ENCODE measurements at regions not wholly inside any gene's neighbourhood (a gene's known extent, or its start where the extent isn't known, plus 50 kb on each side); places are given as distances from the start of the nearest gene placed in this dataset.

DNA sequence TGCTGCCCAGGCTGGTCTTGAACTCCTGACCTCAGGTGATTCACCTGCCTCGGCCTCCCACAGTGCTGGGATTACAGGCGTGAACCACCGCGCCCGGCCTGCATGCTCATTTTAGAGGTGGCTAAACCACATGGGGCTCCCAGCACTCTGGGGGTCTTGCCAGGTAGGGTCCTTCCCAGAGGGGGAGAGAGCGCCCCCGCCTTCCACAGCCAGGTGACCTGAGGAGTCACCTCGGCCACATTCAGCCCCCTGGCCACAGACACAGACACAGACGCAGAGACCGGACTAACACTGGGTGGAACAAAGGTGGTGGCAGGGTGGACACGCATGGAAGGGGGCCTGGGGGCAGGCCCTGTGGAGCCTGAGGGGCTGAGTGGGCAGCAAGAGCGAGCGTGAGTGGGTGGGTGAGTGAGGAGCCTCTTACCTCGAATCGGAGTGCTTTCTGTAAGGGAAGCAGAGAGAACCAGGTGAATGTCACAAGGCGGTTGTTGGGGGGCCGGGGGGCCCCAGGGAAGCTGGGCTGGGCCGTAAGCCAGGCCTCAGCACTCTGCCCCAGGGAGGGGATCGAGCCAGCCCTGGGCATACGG lies 80.1 kb downstream of the PTPRS start:
- TF ChIP-seq SPI1 (IDR thresholded peaks at IDR 0.05; ENCODE audit: low read depth, low read length): no peak
- no peak for TF ChIP-seq POLR2A (IDR thresholded peaks at IDR 0.05; ENCODE audit: low read depth, low read length)
- no peak for TF ChIP-seq POU2F2 (IDR thresholded peaks at IDR 0.05; ENCODE audit: low read depth, low read length)
- no peak for TF ChIP-seq TAF1 (IDR thresholded peaks at IDR 0.05; ENCODE audit: low read depth, low read length)
- TF ChIP-seq PAX5 (IDR thresholded peaks at IDR 0.05; ENCODE audit: insufficient read depth, low read length, severe bottlenecking): no peak
- no peak for TF ChIP-seq POLR2AphosphoS5 (IDR thresholded peaks at IDR 0.05; ENCODE audit: low read depth, low read length)
- DNase-seq (ENCODE audit: insufficient read length, low spot score) (no peak), FAIRE-seq (no peak)

DNA sequence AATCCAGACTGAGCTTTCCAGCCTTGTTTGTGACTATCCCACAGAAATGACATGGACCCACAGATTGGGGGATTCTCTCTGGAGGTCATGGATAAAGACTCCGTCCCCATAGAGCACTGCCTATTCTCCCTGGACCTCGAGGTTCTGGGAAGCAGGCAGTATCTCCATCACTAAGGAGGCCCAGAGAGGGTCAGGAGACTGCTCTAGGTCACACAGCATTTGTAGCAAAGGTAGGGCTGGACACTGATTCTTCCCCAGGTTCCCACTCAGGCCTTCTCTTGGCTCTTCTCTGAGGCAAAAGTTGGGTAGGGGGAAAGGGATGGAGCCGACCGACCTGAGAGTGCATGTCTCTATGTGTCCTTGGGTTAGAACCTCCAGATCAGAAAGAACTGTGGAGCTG lies 80.9 kb downstream of the PTPRS start:
- no peak for DNase-seq (ENCODE audit: insufficient read length, low spot score)
- TF ChIP-seq SPI1 (IDR thresholded peaks at IDR 0.05; ENCODE audit: low read depth, low read length): no peak
- no peak for FAIRE-seq

GRCh38 chr19:5257155-5258045 lies 83.2 kb downstream of the PTPRS start:
- FAIRE-seq (no peak), DNase-seq (ENCODE audit: insufficient read length, low spot score) (no peak)
- no peak for TF ChIP-seq POLR2A (IDR thresholded peaks at IDR 0.05; ENCODE audit: low read depth, low read length)
- no peak for TF ChIP-seq POU2F2 (IDR thresholded peaks at IDR 0.05; ENCODE audit: low read depth, low read length)
- no peak for TF ChIP-seq PAX5 (IDR thresholded peaks at IDR 0.05; ENCODE audit: insufficient read depth, low read length, severe bottlenecking)

GRCh38 chr19:5255602-5256231 lies 84.9 kb downstream of the PTPRS start:
- no peak for FAIRE-seq
- no peak for DNase-seq (ENCODE audit: insufficient read length, low spot score)
- TF ChIP-seq POLR2A (IDR thresholded peaks at IDR 0.05; ENCODE audit: low read depth, low read length) (no peak), TAF1 (IDR thresholded peaks at IDR 0.05; ENCODE audit: low read depth, low read length) (no peak), SPI1 (IDR thresholded peaks at IDR 0.05; ENCODE audit: low read depth, low read length) (no peak), POLR2AphosphoS5 (IDR thresholded peaks at IDR 0.05; ENCODE audit: low read depth, low read length) (no peak), PAX5 (IDR thresholded peaks at IDR 0.05; ENCODE audit: insufficient read depth, low read length, severe bottlenecking) (no peak), POU2F2 (IDR thresholded peaks at IDR 0.05; ENCODE audit: low read depth, low read length) (no peak)

GRCh38 chr19:5254944-5255343 lies 85.7 kb downstream of the PTPRS start:
- TF ChIP-seq PAX5 (IDR thresholded peaks at IDR 0.05; ENCODE audit: insufficient read depth, low read length, severe bottlenecking) (no peak), POLR2AphosphoS5 (IDR thresholded peaks at IDR 0.05; ENCODE audit: low read depth, low read length) (no peak), TAF1 (IDR thresholded peaks at IDR 0.05; ENCODE audit: low read depth, low read length) (no peak), POLR2A (IDR thresholded peaks at IDR 0.05; ENCODE audit: low read depth, low read length) (no peak), SPI1 (IDR thresholded peaks at IDR 0.05; ENCODE audit: low read depth, low read length) (no peak), POU2F2 (IDR thresholded peaks at IDR 0.05; ENCODE audit: low read depth, low read length) (no peak)
- FAIRE-seq (no peak), DNase-seq (ENCODE audit: insufficient read length, low spot score) (no peak)

DNA sequence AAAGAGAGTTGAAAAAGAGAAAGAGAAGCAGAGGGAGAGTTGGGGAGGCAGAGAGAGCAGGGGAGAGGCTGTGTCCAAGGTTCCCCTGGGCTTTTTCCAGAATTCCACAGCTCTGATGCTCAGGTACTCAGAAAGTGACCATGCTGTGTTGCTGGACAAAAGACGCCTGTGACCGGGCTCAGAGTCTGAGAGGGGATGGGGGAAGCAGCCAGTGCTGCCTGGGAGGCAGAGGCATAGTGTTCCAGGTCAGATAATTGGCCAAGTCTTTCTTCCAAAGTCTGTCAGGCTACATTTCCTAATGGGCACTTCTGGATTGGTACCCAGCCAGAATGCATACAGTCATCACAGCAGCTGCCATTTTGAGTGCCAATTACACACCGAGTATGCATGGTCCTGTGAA lies 86.1 kb downstream of the PTPRS start:
- FAIRE-seq (no peak), DNase-seq (ENCODE audit: insufficient read length, low spot score) (no peak)
- TF ChIP-seq PAX5 (IDR thresholded peaks at IDR 0.05; ENCODE audit: insufficient read depth, low read length, severe bottlenecking): no peak
- no peak for TF ChIP-seq POLR2A (IDR thresholded peaks at IDR 0.05; ENCODE audit: low read depth, low read length)
- TF ChIP-seq SPI1 (IDR thresholded peaks at IDR 0.05; ENCODE audit: low read depth, low read length): no peak
- TF ChIP-seq TAF1 (IDR thresholded peaks at IDR 0.05; ENCODE audit: low read depth, low read length): no peak
- no peak for TF ChIP-seq POLR2AphosphoS5 (IDR thresholded peaks at IDR 0.05; ENCODE audit: low read depth, low read length)
- no peak for TF ChIP-seq POU2F2 (IDR thresholded peaks at IDR 0.05; ENCODE audit: low read depth, low read length)

GRCh38 chr19:5253406-5254110 lies 87.1 kb downstream of the PTPRS start:
- FAIRE-seq: no peak
- TF ChIP-seq SPI1 (IDR thresholded peaks at IDR 0.05; ENCODE audit: low read depth, low read length): peak; percentile 70
- no peak for TF ChIP-seq POLR2AphosphoS5 (IDR thresholded peaks at IDR 0.05; ENCODE audit: low read depth, low read length)

DNA sequence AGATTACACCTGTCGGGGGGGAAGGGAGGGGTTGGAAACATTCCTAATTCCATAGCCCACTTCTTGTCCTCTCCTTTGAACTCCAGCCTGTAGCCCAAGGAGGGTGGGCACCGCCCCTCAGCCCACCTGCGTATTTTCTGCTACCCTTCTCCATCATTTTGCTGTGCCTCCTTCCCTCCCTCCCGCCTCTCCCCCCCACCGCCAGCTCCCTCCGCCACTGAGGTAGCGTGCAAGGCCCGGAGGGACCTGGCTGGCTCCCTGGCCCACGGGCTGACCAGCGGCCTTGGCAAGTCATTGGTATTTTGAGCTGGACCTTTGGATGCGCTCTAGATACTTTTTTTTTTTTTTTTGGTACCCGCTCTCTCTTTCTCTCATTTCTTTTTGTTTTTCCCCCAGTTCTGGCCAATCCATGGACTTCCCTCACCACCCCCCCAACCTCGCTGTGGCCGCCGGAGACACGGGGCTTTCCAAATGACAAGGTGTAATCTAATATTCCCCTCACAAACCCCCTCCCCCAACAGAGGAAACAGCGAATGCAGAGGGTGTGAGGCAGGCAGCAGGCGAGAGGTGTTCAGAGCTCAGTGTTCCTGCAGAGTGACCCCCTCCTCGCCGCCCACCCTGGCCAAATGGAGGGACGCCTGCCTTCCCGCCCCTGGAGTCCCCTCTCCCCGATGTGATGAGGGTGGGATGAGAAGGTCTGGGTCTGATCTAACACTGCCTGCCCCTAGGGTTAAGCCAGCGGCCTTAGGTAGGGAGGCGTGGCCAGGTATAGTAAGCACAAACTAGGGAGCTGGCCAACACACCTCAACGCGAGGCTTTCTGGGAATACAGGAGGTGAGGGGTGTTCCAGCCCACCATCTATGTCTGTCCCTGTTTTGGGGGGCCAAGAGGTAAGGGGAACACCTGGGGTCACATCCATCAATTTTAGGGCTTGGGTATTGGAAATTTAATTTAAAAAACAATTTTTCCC lies 89.2 kb downstream of the PTPRS start:
- DNase-seq (ENCODE audit: insufficient read length, low spot score) (no peak), FAIRE-seq (no peak)
- TF ChIP-seq SPI1 (IDR thresholded peaks at IDR 0.05; ENCODE audit: low read depth, low read length) (no peak), POLR2AphosphoS5 (IDR thresholded peaks at IDR 0.05; ENCODE audit: low read depth, low read length) (no peak)

More at GRCh38 chr19:5253406-5254110, 87.1 kb downstream of the PTPRS start:
- DNase-seq (ENCODE audit: insufficient read length, low spot score): no peak

- FAIRE-seq: no peak
- TF ChIP-seq TAF1 (IDR thresholded peaks at IDR 0.05; ENCODE audit: low read depth, low read length) (no peak), POLR2A (IDR thresholded peaks at IDR 0.05; ENCODE audit: low read depth, low read length) (no peak), SPI1 (IDR thresholded peaks at IDR 0.05; ENCODE audit: low read depth, low read length) (no peak), PAX5 (IDR thresholded peaks at IDR 0.05; ENCODE audit: insufficient read depth, low read length, severe bottlenecking) (no peak), POU2F2 (IDR thresholded peaks at IDR 0.05; ENCODE audit: low read depth, low read length) (no peak), POLR2AphosphoS5 (IDR thresholded peaks at IDR 0.05; ENCODE audit: low read depth, low read length) (no peak)
- DNase-seq (ENCODE audit: insufficient read length, low spot score): no peak
Measured at GRCh38 chr19:5250127-5250659, 90.4 kb downstream of the PTPRS start.

All from GM12891 (cell line).